ENCODE measurements at regions not wholly inside any gene's neighbourhood (a gene's known extent, or its start where the extent isn't known, plus 50 kb on each side); places are given as distances from the start of the nearest gene placed in this dataset.

- TF ChIP-seq CTCF (IDR thresholded peaks at IDR 0.05; ENCODE audit: insufficient read depth, low read depth, low read length) (no peak), EZH2 (IDR thresholded peaks at IDR 0.05; ENCODE audit: insufficient read depth, low read length) (no peak)
Measured at GRCh38 chr12:43196268-43196907, 355.6 kb downstream of the ADAMTS20 start.
